ENCODE measurements at regions not wholly inside any gene's neighbourhood (a gene's known extent, or its start where the extent isn't known, plus 50 kb on each side); places are given as distances from the start of the nearest gene placed in this dataset.

DNA sequence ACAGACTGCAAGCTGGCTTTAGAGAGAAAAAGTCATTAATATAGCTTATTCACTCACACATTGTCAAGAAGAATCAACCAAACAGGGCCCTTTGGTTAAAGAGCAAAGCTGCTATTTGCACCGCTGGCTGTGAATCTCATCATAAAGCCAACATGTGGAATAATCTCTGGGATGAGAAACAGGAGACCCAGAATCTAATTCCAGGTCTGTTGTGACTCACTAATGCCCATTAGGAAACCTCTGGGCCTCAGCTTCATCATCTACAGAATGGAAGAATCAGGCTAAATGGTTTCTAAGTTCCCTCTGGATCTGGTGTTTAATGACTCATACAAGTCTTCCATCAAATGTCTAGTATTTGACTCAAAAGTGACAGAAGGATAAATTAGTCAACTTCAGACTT is 591.7 kb upstream of the DDX18 start:
- TF ChIP-seq POLR2AphosphoS5 (IDR thresholded peaks at IDR 0.05; ENCODE audit: low read depth, low read length) (no peak), SIN3A (IDR thresholded peaks at IDR 0.05; ENCODE audit: borderline replicate concordance, insufficient read depth, low read length) (no peak), TAF1 (IDR thresholded peaks at IDR 0.05; ENCODE audit: borderline replicate concordance, insufficient read depth, low read length) (no peak)

Measured in PFSK-1 (cell line).